GM13976 (cell line): ENCODE measurements at regions not wholly inside any gene's neighbourhood (a gene's known extent, or its start where the extent isn't known, plus 50 kb on each side); places are given as distances from the start of the nearest gene placed in this dataset.

Source experiments
- DNase-seq: peaks from one replicate; pipeline ENCODE4 v3.0.0; 2012; ENCODE audit warnings: low spot score
- CTCF ChIP-seq: IDR thresholded peaks from 2 replicates; pipeline ENCODE4 v1.5.1; 2012; ENCODE audit warnings: borderline replicate concordance, mild to moderate bottlenecking; ENCODE audit not compliant: insufficient read depth; ENCODE audit errors: extremely low read depth, missing control alignments, control extremely low read depth
- in situ Hi-C: fragments of 300-500 bp; cut with MboI; formaldehyde crosslinking; loops from one replicate; pipeline ENCODE4 v1.12.0; 2022; ENCODE audit warnings: low sequenced_read_pairs, mixed read lengths, inconsistent platforms; ENCODE audit not compliant: unreplicated experiment

- in situ Hi-C loops = no loop called here
- no peak for TF ChIP-seq CTCF
- DNase-seq = no peak
Observed at GRCh38 chr2:122019724-122020123, 264.3 kb downstream of the TSN start.

GRCh38 chr2:122020377-122020776 is 264.9 kb downstream of the TSN start:
- TF ChIP-seq CTCF = no peak
- in situ Hi-C loops = no loop called here
- no peak for DNase-seq

- in situ Hi-C loops = no loop called here
- TF ChIP-seq CTCF = no peak
- DNase-seq = no peak
Observed at GRCh38 chr2:122021941-122022340, 266.5 kb downstream of the TSN start.

GRCh38 chr2:122022531-122022930 is 267.1 kb downstream of the TSN start:
- no peak for TF ChIP-seq CTCF
- no peak for DNase-seq
- in situ Hi-C loops = no loop called here

GRCh38 chr2:122023059-122023864 is 267.8 kb downstream of the TSN start:
- in situ Hi-C loops = no loop called here
- no peak for DNase-seq
- no peak for TF ChIP-seq CTCF

GRCh38 chr2:122027510-122028217 is 272.2 kb downstream of the TSN start:
- in situ Hi-C loops = no loop called here
- no peak for DNase-seq

More at GRCh38 chr2:122027510-122028217, 272.2 kb downstream of the TSN start:
- TF ChIP-seq CTCF = no peak
